H9 (cell line): ENCODE measurements at regions not wholly inside any gene's neighbourhood (a gene's known extent, or its start where the extent isn't known, plus 50 kb on each side); places are given as distances from the start of the nearest gene placed in this dataset.

ENCODE experiments used
- DNase-seq: peaks from one replicate; pipeline ENCODE4 v3.0.0-alpha.2; 2017
- H2AFZ ChIP-seq: one replicate; pipeline ENCODE4 v1.6.1; 2013; ENCODE audit warnings: mild to moderate bottlenecking, low read length, control low read depth, moderate library complexity
- H2AK5ac ChIP-seq: 2 replicates; pipeline ENCODE4 v1.6.1; 2013; ENCODE audit warnings: low read length, control low read depth, mixed read lengths; ENCODE audit not compliant: insufficient read length
- H2BK120ac ChIP-seq: one replicate; pipeline ENCODE4 v1.6.1; 2013; ENCODE audit warnings: low read depth, mild to moderate bottlenecking, low read length, control low read depth, inconsistent platforms; ENCODE audit not compliant: poor library complexity, severe bottlenecking
- H2BK12ac ChIP-seq: 2 replicates; pipeline ENCODE4 v1.6.1; 2013; ENCODE audit warnings: low read length, control low read depth, mixed read lengths, low read depth; ENCODE audit not compliant: insufficient read length
- H2BK15ac ChIP-seq: 2 replicates; pipeline ENCODE4 v1.6.1; 2013; ENCODE audit warnings: low read depth, low read length, control low read depth
- H2BK20ac ChIP-seq: one replicate; pipeline ENCODE4 v1.6.1; 2013; ENCODE audit warnings: low read depth, mild to moderate bottlenecking, low read length, control low read depth, inconsistent platforms; ENCODE audit not compliant: poor library complexity, severe bottlenecking
- H2BK5ac ChIP-seq: 2 replicates; pipeline ENCODE4 v1.6.1; 2013; ENCODE audit warnings: low read length, control low read depth, mixed read lengths; ENCODE audit not compliant: insufficient read length
- H3K14ac ChIP-seq: 2 replicates; pipeline ENCODE4 v1.6.1; 2013; ENCODE audit warnings: low read length, control low read depth; ENCODE audit not compliant: insufficient read depth
- H3K18ac ChIP-seq: 2 replicates; pipeline ENCODE4 v1.6.1; 2013; ENCODE audit warnings: low read depth, mild to moderate bottlenecking, mixed read lengths, low read length, control low read depth; ENCODE audit not compliant: insufficient read length
- H3K23ac ChIP-seq: 2 replicates; pipeline ENCODE4 v1.6.1; 2013; ENCODE audit warnings: low read length, control low read depth, mixed read lengths, low read depth; ENCODE audit not compliant: insufficient read length
- H3K23me2 ChIP-seq: 2 replicates; pipeline ENCODE4 v1.6.1; 2013; ENCODE audit warnings: low read depth, mild to moderate bottlenecking, mixed read lengths, low read length, control low read depth; ENCODE audit not compliant: insufficient read length, poor library complexity, severe bottlenecking
- H3K27ac ChIP-seq: 2 replicates; pipeline ENCODE4 v1.5.1; 2013; ENCODE audit warnings: low read length, control low read depth, mixed read lengths, low read depth; ENCODE audit not compliant: insufficient read length
- H3K27me3 ChIP-seq: 2 replicates; pipeline ENCODE4 v1.6.1; 2013; ENCODE audit warnings: low read length, control low read depth, inconsistent platforms; ENCODE audit not compliant: insufficient read depth
- H3K4ac ChIP-seq: 2 replicates; pipeline ENCODE4 v1.6.1; 2013; ENCODE audit warnings: low read depth, mild to moderate bottlenecking, control low read depth, inconsistent platforms, low read length, moderate library complexity
- H3K4me1 ChIP-seq: 2 replicates; pipeline ENCODE4 v1.6.1; 2013; ENCODE audit warnings: low read length, control low read depth, inconsistent platforms; ENCODE audit not compliant: insufficient read depth
- H3K4me2 ChIP-seq: 2 replicates; pipeline ENCODE4 v1.6.1; 2013; ENCODE audit warnings: low read length, control low read depth, mixed read lengths; ENCODE audit not compliant: insufficient read length, insufficient read depth
- H3K56ac ChIP-seq: 2 replicates; pipeline ENCODE4 v1.6.1; 2013; ENCODE audit warnings: low read depth, mild to moderate bottlenecking, mixed read lengths, low read length, control low read depth; ENCODE audit not compliant: insufficient read length
- H3K79me1 ChIP-seq: 2 replicates; pipeline ENCODE4 v1.6.1; 2013; ENCODE audit warnings: low read depth, mild to moderate bottlenecking, moderate library complexity, low read length, control low read depth, inconsistent platforms; ENCODE audit not compliant: insufficient read depth, poor library complexity, severe bottlenecking
- H3K79me2 ChIP-seq: 2 replicates; pipeline ENCODE4 v1.6.1; 2013; ENCODE audit warnings: low read length, control low read depth, inconsistent platforms; ENCODE audit not compliant: insufficient read depth
- H3K9ac ChIP-seq: 2 replicates; pipeline ENCODE4 v1.6.1; 2013; ENCODE audit warnings: low read length, control low read depth, mixed read lengths; ENCODE audit not compliant: insufficient read length; ENCODE audit errors: extremely low read depth
- H3K9me3 ChIP-seq: one replicate; pipeline ENCODE4 v1.6.1; 2013; ENCODE audit warnings: low read depth, low read length, inconsistent platforms; ENCODE audit not compliant: control insufficient read depth
- H3T11ph ChIP-seq: one replicate; pipeline ENCODE4 v1.6.1; 2013; ENCODE audit warnings: mild to moderate bottlenecking, low read length, control low read depth, inconsistent platforms
- H4K20me1 ChIP-seq: one replicate; pipeline ENCODE4 v1.6.1; 2013; ENCODE audit not compliant: control insufficient read depth, insufficient read length, insufficient read depth
- H4K5ac ChIP-seq: 2 replicates; pipeline ENCODE4 v1.6.1; 2013; ENCODE audit warnings: low read depth, mild to moderate bottlenecking, mixed read lengths, low read length, control low read depth; ENCODE audit not compliant: insufficient read length
- H4K8ac ChIP-seq: replicated peaks from 2 replicates; pipeline ENCODE4 v1.6.1; 2013; ENCODE audit warnings: low read length, control low read depth, mixed read lengths, low read depth; ENCODE audit not compliant: insufficient read length
- H4K91ac ChIP-seq: 2 replicates; pipeline ENCODE4 v1.6.1; 2013; ENCODE audit warnings: low read depth, mild to moderate bottlenecking, moderate library complexity, mixed read lengths, low read length, control low read depth; ENCODE audit not compliant: insufficient read length
- H3K27ac Mint-ChIP-seq, 3 experiments: 2 replicates in 2 of 3; 3 replicates in 1 of 3; pipeline ENCODE4 v1.8.0; 2020 to 2021; ENCODE audit warnings: mixed read lengths in 3 of 3, mild to moderate bottlenecking in 1 of 3, moderate library complexity in 1 of 3
- H3K27me3 Mint-ChIP-seq: 2 replicates; pipeline ENCODE4 v1.8.0; 2021; ENCODE audit warnings: low read depth, mild to moderate bottlenecking, moderate library complexity, mixed read lengths
- H3K36me3 Mint-ChIP-seq, 3 experiments: 2 replicates in 2 of 3; 3 replicates in 1 of 3; pipeline ENCODE4 v1.8.0; 2020 to 2021; ENCODE audit warnings: low read depth in 3 of 3, mixed read lengths in 3 of 3; ENCODE audit not compliant: insufficient read depth in 1 of 3
- H3K4me1 Mint-ChIP-seq, 2 experiments: 2 replicates each; pipeline ENCODE4 v1.8.0; 2020; ENCODE audit warnings: mixed read lengths in 2 of 2
- H3K4me3 Mint-ChIP-seq, 2 experiments: 2 replicates in 1 of 2; 3 replicates in 1 of 2; pipeline ENCODE4 v1.8.0; 2020 to 2021; ENCODE audit warnings: mild to moderate bottlenecking in 2 of 2, mixed read lengths in 2 of 2, moderate library complexity in 1 of 2
- H3K9me3 Mint-ChIP-seq, 2 experiments: 2 replicates in 1 of 2; 3 replicates in 1 of 2; pipeline ENCODE4 v1.8.0; 2020; ENCODE audit warnings: mild to moderate bottlenecking in 2 of 2, mixed read lengths in 2 of 2, moderate library complexity in 1 of 2
- WGBS: extraction: QIAGEN DNeasy Blood & Tissue Kit; methylation state at CpG from one replicate; pipeline ENCODE4 v1.1.7; 2013; ENCODE audit warnings: missing lambda C conversion rate, low lambda C conversion rate, mixed read lengths; ENCODE audit not compliant: insufficient read length; ENCODE audit errors: extremely low coverage; 5-methylcytosine and 5-hydroxymethylcytosine counted together
- TF ChIP-seq, protein P1 (sequence below): fragments of 200-600 bp; sonication (generic); conservative IDR thresholded peaks from 3 replicates; pipeline ENCODE4 v1.8.0; 2021; ENCODE audit warnings: antibody characterized with exemption, mild to moderate bottlenecking

- Mint-ChIP-seq H3K27me3 (no peaks in the 10 kb centered on the region), H3K4me1 (peaks cover 9% of the 10 kb centered on the region in 2 experiments), H3K36me3 (no peaks in the 10 kb centered on the region), H3K9me3 (no peaks in the 10 kb centered on the region; a peak in 1 of 5 replicates), H3K27ac (no peak overlapping the region), H3K4me3 (no peak overlapping the region)
- no peaks in the 10 kb centered on the region for H3K23me2 ChIP-seq
- H3K4ac ChIP-seq: no peak overlapping the region
- H4K91ac ChIP-seq: no peak overlapping the region
- H3T11ph ChIP-seq: no peak overlapping the region
- no peak overlapping the region for H3K9ac ChIP-seq
- no peak overlapping the region for H4K8ac ChIP-seq
- no peak overlapping the region for H2BK20ac ChIP-seq
- H2BK120ac ChIP-seq: no peak overlapping the region
- H3K56ac ChIP-seq: no peak overlapping the region
- TF ChIP-seq, protein P1, sequence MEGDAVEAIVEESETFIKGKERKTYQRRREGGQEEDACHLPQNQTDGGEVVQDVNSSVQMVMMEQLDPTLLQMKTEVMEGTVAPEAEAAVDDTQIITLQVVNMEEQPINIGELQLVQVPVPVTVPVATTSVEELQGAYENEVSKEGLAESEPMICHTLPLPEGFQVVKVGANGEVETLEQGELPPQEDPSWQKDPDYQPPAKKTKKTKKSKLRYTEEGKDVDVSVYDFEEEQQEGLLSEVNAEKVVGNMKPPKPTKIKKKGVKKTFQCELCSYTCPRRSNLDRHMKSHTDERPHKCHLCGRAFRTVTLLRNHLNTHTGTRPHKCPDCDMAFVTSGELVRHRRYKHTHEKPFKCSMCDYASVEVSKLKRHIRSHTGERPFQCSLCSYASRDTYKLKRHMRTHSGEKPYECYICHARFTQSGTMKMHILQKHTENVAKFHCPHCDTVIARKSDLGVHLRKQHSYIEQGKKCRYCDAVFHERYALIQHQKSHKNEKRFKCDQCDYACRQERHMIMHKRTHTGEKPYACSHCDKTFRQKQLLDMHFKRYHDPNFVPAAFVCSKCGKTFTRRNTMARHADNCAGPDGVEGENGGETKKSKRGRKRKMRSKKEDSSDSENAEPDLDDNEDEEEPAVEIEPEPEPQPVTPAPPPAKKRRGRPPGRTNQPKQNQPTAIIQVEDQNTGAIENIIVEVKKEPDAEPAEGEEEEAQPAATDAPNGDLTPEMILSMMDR: no peak
- H3K27me3 ChIP-seq: no peaks in the 10 kb centered on the region
- H2BK5ac ChIP-seq: no peak overlapping the region
- no peak overlapping the region for H3K23ac ChIP-seq
- no peak overlapping the region for H3K18ac ChIP-seq
- H3K4me1 ChIP-seq: no peaks in the 10 kb centered on the region
- H3K79me1 ChIP-seq: no peaks in the 10 kb centered on the region
- H2BK15ac ChIP-seq: no peak overlapping the region
- no peak for DNase-seq
- no peak overlapping the region for H3K4me2 ChIP-seq
- no CpG with 5 or more reads among the region's 4 CpGs for WGBS
- no peaks in the 10 kb centered on the region for H4K20me1 ChIP-seq
- no peak overlapping the region for H2BK12ac ChIP-seq
- no peaks in the 10 kb centered on the region for H3K79me2 ChIP-seq
- no peak overlapping the region for H4K5ac ChIP-seq
- H2AFZ ChIP-seq: no peak overlapping the region
- H3K27ac ChIP-seq: no peak overlapping the region
- H3K14ac ChIP-seq: no peak overlapping the region
- no peaks in the 10 kb centered on the region for H3K9me3 ChIP-seq
- no peak overlapping the region for H2AK5ac ChIP-seq
Observed at GRCh38 chr1:67941155-67941554, 107.9 kb upstream of the GNG12 start.
